ENCODE measurements at regions not wholly inside any gene's neighbourhood (a gene's known extent, or its start where the extent isn't known, plus 50 kb on each side); places are given as distances from the start of the nearest gene placed in this dataset.

DNA sequence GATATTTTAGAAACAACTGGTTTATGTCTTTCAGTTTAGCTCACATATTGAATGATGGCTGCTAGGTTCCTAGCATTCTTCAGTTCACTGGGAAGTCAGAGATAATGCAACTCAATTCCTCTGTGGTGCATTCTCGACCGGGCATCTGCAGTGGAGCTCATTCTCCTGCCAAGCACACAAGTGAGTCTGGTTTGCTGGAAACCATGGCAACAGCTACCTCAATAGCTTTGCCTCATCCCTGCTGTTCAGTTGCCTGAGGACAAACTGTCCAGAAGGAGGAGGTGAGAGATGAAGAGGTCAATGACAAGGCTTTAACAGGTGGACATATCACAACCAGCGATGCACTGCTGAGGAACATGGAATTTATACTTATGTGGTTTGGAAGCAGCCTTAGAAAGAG, 816.9 kb downstream of the AACS start:
- DNase-seq (ENCODE audit: low read depth in 2 of 2), result no peak

DNA sequence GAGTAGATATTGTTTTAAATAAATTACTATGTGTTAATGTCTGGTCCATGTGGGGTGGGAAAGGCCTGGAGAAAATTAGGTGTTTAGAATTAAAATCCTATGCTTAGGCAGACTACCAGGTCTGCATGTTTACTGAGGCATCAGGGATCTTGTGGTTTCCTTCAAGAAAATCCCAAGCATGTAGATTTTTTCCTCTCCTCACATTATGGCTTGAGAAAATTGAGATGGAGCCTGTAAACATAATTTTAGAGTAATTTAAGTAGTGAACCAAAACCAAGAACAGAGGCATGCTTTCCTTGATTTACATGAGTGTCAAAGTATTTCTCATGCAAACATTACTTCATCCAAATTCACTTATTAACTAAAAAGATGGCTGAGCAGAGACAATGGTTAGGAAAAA, 823.7 kb downstream of the AACS start:
- DNase-seq (ENCODE audit: low read depth in 2 of 2), result no peak

DNA sequence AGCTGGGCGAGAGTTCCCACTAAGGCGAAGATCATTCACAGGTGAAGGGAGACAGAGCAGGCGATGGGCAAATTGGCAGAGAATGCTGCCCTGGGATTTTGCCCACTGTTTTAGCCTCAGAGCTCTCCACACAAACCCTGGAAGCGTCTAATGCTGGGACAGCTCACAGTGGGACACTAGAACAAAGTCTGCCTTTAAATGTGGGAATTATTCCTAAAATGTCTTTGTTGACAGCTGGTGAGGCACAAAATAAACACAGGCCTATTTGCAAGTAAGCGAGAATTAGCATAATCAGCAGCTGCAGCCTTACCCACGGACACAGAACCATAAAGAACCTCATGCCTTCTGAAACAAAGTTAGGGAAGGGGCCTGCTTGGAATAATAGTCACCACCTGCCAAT, 824.5 kb downstream of the AACS start:
- DNase-seq (ENCODE audit: low read depth in 2 of 2), result no peak

DNA sequence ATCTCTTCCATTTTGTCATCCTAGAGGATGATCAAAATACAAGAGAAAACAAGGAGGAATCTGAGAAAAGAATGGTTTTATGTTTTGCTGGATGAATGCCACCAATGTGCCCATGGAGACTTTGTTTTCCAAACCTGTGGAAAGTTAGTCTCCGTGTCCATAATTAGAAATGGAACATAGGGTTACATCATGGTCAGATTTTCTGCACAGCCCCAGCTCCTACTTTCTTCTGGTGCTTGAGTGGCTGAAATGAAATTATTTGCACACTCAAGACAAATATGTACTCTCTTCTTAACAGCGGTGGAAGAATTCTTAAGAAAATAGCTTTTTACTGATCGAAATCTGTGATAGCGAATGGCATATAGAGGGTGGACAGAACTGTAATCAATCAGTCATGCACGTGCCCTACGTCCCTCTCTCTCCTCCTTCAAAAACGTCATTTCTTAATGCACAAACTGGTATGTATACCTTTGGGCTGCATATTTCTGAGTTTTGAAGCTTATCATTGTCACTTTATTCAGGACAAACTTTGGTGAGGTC, 825.2 kb downstream of the AACS start:
- no peak for DNase-seq (ENCODE audit: low read depth in 2 of 2)

DNA sequence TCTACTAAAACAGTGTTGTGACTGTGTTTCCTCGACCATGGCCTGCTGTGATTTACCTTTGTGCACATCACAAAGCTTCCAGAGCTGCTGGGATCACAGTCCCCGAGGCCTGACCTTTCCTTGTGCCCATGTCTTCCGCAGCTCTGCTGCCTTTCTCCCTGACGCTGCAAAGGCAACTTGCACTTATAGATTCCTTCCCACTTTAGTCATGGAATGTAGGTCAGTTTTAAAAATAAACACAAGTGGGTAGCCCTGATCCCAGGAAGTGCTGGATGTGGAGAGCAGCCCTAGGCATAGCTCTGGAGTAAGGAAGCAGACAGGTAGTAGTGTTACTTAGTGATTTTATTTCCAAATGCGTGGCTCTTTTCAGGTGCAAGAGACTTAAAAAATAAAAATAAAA, 825.7 kb downstream of the AACS start:
- DNase-seq (ENCODE audit: low read depth in 2 of 2), result no peak

DNA sequence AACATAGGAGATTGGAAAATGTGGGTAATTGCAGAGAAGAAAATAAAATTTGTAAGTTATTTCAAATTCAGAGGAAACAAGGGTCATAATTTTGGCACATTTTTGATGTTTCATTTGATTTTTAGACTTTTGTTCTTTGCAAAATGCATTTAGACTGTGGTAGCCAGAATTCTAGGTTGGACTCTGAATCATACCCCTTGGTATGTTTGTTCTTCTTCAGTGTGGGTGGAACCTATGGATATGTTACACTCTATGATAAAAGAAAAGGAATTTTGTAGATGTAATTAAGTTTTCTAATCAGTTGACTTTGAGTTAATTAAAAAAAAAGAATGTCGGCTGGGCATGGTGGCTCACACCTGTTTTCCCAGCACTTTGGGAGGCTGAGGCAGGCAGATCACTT, 827.0 kb downstream of the AACS start:
- no peak for DNase-seq (ENCODE audit: low read depth in 2 of 2)

DNA sequence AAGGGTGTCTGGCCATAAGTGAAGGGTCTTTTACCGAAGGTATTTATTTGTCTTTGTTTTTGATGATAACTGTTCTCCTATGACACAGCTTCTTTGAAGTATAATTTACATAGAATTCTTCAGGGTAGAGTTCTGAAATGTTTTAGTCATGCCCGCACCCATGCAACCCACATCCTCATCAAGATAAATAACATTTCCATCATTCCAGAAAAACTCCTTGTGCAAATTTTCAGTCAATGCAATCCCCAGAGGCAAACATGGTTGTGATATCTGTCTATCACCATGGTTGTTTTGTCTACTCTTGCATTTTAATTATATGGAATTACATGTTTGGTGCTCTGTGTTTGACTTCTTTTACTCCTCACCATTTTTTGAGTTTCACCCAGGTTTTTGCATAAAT, 837.8 kb downstream of the AACS start:
- DNase-seq (ENCODE audit: low read depth in 2 of 2), result no peak

DNA sequence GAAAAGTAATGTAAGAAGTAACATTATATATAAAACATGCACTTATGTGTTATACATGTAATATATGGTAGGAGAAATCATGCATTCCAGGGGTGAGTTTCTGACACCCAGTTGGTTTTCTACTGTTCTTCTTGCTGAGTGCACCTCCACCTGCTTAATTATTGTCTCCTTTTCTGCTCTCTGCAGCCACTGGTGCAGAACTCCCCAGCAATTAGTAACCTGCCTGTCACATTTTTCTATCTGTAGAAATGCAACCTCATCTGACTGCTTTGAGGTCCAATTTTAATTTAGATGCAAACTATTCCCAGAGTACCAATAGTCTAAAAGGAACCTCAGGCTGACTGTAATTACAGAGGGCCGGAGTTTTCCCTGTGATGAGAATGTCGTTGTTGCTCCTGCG, 842.1 kb downstream of the AACS start:
- DNase-seq (ENCODE audit: low read depth in 2 of 2), result no peak

DNA sequence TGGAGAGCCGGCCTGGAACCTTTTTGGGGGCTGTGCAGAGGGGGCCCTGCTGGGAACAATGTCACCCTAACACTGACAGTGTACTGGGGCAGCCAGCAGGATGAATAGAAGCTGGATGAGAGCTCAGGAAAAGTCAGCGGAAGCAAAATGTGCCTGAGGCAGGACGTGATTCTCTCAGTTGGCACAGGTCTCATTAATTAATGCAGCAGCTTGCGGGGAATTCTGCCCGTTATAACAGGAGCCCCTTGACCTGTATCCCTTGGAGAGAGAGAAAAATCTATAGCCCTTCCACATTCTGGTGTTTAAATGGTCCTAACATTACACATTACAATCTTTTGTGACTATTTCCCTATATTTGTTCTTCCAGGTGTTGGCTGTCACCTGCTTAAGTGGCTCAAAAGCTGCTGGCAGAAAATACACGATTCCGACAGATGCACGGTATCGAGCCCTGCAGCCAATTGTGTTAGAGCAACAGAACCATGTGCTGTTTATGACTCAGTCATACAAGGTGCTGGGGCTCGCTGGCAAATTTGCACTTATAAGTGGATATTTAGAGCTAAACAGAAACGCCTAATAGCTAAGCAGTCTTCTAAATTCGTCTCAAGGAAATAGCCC, 854.7 kb downstream of the AACS start:
- DNase-seq (ENCODE audit: low read depth in 2 of 2), result no peak

DNA sequence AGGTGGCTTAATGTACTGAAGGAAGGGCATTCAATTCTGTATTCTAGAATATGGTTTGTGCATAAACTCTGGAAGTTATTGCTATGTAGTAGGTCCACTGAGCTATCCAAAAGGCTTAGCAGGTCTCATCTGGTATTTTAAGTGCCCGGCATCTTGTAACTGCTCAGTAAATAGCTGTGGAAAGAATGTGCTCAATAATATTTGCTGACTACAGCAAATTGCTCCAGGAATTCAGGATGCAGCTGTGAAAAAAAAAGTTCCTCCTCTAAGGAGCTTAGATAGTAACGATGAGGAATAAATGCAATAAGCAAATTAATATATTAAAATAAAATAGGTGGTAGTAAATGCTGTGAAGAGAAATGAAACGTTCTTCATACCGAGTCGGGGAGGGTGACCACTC, 857.1 kb downstream of the AACS start:
- DNase-seq (ENCODE audit: low read depth in 2 of 2), result no peak

DNA sequence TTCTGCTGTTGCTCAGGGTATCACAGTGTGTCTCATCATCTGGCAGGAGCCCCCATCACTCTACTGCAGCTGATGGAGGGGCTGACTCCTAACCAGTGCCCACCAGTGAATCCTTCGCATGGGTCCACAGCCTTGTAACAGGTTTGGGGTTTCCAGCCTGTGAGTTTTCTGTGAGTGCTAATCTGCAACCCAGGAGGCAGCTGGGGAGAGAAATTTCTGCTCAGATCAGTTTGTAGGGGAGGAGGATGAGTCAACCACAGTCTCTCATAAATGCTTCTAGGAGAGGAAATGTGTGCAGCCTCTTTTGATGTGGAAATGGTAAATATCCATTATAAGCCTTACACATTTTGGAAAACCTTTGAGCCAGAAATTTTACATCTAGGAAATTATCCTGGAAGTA, 871.3 kb downstream of the AACS start:
- no peak for DNase-seq (ENCODE audit: low read depth in 2 of 2)

DNA sequence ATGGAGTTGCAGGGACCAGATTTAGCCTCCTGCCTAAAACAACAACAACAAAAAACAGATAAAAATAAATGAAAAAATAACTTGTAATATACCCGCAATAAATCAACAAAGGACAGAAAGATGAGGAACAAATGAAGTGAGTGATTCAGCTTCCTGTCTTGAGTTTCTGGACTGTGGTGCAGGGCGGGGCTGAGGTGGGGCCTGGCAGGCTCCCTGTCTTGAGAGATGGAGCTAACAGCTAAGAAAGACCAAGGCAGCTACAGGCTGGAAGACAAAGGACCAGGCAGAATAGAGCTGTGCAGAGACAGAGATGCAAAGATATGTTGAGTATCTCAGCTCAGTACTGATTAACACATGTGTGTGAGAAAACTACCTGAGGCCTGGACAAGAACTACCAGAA, 879.2 kb downstream of the AACS start:
- DNase-seq (ENCODE audit: low read depth in 2 of 2), result no peak

DNA sequence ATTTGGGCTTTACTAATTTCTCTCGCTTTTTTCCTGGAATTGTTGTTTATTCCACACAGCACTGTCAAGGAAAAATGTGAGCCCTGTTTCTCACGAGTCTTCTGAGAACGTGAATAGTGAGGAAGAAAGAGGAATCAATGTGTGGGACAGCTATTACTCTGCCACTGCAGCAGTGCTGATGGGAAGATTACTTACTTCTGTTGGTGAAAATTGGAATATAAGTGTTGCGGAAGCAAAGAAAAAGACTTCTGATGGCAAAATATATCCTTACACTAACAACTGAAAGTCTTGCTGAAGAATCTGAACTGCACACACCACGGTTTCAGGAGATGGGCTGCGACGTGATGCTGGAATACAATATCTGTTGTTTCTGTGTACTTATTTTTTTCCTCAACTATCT, 884.2 kb downstream of the AACS start:
- DNase-seq (ENCODE audit: low read depth in 2 of 2), result no peak

DNA sequence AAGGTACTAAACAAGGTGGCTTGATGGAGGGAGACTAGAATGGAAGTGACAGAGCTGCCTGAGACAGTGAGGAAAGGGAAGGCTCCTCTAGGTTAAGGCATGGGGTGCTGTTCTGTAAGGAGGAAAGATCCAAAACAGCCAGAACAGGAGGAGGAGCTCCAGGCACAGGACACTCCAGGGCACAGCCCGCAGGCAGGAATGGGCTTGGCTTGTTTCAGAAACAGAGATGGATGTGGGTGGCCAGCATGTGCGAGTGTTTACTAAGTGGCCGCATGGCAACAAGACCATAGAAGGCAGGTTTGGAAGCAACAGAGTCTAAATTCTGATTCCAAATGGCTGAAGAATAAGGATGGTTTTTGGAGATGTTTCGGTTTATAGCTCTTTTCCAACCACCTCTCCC, 889.1 kb downstream of the AACS start:
- DNase-seq (ENCODE audit: low read depth in 2 of 2), result no peak

DNA sequence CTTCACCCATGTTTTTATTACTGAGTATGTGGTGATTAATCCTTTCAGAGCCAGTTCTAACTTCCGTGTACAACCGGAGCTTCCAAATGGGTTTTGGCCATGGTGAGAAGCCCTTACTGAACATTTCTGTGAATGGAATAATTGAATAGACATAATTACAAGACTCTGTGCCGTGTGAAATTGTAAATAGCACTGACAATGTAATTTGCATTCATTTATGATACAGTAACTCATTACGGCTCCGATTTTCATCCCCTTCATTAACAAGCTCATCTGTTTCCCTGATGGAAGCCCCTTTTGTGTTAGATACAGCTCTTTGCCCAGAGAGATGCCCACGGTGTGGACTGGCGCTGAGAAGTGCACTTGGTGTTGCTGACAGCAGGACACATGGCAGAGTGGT, 891.0 kb downstream of the AACS start:
- no peak for DNase-seq (ENCODE audit: low read depth in 2 of 2)

DNA sequence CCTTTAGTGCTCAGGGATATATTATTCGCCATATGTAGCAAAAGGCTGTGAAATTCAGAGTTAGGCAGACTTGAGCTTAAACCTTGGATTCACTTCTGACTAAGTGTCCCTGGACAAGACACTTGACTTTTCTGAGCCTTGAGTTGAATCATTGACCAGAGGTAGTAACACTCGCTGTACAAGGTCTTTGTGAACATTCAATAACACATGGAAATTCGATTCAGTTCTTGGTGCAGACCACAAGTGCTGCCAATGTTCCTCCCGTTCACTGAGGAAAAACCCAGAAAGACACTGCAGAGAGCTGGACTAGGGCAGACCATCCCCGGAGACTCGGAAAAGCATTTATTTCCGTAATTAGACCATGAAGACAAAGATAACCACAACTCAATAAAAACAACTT, 901.4 kb downstream of the AACS start:
- no peak for DNase-seq (ENCODE audit: low read depth in 2 of 2)

DNA sequence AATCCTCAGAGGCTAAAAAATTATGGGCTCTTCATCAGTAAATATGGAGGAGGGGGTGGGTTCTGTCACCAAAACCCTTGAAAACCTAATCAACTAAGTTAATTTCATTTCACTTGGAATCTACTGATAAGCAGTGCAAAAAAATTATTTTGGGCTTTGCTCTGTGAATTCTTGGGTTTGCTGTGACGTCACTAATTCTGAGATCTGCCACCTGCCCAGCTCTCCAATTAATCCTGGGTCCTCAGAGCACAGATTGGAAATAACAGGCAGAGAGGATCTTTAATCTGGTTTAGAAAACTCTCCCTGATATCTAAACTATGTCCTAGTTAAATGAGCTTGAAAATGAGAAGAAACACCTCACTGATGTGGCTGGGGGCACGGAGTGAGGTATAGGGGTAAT, 903.2 kb downstream of the AACS start:
- no peak for DNase-seq (ENCODE audit: low read depth in 2 of 2)

DNA sequence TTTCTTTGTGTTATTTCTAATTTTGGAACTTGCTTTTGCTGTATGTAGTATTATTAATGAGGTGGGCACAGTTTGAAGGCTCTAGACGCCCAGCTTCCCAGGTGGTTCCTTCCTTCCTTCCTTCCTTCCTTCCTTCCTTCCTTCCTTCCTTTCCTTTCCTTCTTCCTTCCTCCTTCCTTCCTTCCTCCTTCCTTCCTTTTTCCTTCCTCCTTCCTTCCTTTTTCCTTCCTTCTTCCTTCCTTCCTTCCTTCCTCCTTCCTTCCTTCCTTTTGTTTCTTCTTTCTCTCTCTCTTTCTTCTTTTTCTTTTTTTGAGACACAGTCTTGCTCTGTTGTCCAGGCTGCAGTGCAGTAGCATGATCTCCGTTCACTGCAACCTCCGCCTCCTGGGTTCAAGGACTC, 906.7 kb downstream of the AACS start:
- no peak for DNase-seq (ENCODE audit: low read depth in 2 of 2)

DNA sequence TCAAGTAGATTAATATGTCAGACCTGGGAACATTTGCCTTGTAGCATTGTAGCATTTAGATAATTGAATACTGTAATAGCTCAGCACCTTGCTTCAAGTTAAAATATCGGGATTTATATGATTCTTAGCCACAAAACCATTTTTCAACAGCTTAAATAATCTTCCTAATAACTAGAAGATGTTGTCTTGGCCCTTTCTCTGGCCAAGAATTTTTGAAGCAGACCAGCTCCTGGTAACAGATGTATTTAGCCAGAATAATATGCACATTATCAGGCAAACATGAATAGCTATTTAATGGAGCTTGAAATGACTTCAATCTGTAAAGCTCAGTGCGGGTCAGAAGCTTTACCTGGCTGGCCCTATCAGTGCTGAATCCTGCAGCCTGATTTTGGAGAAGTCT, 913.1 kb downstream of the AACS start:
- DNase-seq (ENCODE audit: low read depth in 2 of 2), result no peak

DNA sequence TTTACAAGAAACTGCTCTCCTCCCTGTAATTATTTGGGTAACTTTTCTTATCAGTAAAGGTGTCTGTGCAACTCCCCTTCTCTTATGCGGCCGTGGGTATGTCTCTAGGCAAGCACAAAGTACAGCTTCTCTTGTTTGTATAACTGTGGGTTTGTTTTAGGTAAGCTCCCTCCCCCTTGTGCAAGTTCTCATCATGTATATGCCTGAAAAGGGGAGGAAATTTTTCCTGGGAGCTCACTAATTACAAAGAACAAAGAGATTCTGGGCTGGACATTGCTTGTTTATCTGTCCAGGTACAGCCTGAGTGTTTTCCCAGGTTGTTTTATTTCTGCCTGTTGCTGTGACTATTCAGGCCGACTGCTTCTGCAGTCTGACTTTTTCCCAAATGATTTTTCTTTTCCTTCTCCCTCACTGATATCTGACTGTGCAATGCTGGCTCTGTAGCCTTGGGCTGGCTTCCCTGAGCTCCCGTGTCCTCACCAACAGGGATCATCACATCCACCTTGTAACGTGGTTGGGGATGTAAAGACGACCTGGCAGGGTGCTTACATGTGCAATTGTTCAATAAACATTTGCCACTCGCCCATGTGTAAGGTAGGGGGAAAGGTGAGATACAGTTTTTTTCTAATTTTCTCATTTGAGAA, 916.5 kb downstream of the AACS start:
- DNase-seq (ENCODE audit: low read depth in 2 of 2), result no peak

DNA sequence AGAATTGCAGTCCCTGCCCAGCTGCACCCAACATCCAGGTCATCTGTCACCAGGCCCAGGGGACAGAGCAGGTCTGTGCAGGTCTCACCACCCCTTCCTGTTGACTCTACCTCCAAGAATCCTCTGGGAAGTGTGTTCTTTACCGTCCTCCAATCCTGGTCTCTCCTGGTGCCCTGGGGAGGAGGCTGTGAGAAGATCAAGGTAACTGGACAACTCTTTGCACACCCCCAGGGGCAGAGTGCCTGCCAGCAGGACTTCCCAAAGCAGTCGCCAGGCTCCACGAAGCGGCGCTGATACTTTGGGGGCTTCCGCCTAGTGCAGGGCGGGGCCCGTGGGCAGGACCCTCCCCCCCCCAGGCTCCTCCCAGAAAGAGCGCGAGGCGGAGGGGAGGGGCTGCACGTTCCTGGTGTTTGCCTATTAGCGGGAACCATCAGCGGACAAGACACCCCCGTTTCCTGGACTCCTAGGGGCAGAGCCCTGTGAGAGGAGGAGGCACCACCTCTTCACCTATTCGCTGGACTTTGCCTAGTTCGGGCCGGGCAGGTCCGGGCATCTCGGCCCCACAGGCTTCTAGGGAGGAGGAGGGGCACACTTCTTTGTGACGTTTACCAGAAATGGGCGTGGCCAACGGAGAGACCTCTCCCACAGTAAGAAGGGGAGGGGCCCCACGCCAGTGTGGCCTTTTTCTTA, 918.0 kb downstream of the AACS start:
- no peak for DNase-seq (ENCODE audit: low read depth in 2 of 2)

DNA sequence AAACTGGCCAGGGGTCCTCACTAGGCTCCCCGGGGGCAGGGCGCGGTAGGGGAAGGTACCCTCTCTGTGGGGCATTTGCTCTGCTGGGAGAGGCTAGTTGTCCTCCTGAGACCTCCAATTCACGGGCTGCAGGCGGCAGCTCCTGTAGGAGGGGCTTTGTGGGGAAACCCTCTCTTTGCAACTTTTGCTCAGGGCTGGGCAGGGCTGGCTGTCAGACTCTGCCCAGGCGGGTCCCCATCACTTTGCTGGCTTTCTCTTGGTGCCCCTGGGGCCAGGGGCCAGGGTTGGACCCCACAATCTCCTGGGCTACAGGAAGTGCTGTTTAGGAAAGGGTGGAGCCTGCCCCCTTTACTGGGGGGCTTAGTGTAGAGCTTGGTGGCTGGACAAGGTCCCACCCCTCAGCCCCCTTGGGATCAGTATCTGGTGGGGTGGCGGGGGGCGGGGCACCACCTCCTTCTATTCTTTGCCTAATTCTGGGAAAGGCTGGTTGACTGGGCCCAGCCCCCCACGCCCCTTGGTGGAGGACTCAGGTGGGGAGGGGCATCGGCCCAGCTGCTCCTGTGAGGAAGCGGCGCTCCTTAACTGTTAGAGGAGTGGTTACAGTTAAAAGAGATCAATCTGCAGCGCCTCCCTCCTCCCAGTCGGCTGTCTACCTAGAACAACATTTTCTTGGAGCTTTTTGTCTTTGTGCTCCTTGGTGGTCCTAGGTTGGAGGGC, 918.7 kb downstream of the AACS start:
- DNase-seq (ENCODE audit: low read depth in 2 of 2), result no peak

DNA sequence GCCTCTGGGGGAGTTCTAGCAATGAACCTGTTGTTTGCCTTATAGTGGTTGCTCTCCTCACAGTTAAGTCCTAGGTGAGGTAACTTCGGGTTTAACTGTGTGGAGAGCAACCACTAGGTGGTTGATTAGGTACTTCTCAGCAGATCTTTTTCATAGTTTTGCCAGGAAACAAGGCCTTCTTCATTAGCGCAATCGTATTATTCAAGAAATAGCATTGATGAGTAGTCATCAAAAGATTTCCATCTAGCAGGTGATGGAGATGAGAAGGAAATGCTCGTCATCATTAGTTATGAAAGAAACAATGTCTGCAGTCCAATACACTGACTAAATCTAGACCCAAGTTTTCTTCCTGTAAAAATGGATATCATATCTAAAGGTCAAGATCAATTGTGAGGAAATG, 923.3 kb downstream of the AACS start:
- no peak for DNase-seq (ENCODE audit: low read depth in 2 of 2)
